ENCODE measurements at regions not wholly inside any gene's neighbourhood (a gene's known extent, or its start where the extent isn't known, plus 50 kb on each side); places are given as distances from the start of the nearest gene placed in this dataset.

- H3K4me3 ChIP-seq (ENCODE audit: low read depth, low read length) = no peak overlapping the region
- in situ Hi-C loops (cut with HindIII; ENCODE audit: low sequenced_read_pairs) = no loop called here
- no peak for DNase-seq (ENCODE audit: low read depth)
- no peak for TF ChIP-seq CTCF (IDR thresholded peaks at IDR 0.05; ENCODE audit: low read depth, low read length, missing control alignments)
Measured at GRCh38 chr6:139800837-139801236, 426.4 kb upstream of the CITED2 start.

GRCh38 chr6:139790527-139790926 is 416.1 kb upstream of the CITED2 start:
- in situ Hi-C loops (cut with HindIII; ENCODE audit: low sequenced_read_pairs) = no loop called here
- H3K4me3 ChIP-seq (ENCODE audit: low read depth, low read length) = no peak overlapping the region
- no peak for TF ChIP-seq CTCF (IDR thresholded peaks at IDR 0.05; ENCODE audit: low read depth, low read length, missing control alignments)

GRCh38 chr6:139784222-139784769 is 409.8 kb upstream of the CITED2 start:
- no peak for DNase-seq (ENCODE audit: low read depth)
- H3K4me3 ChIP-seq (ENCODE audit: low read depth, low read length) = no peak overlapping the region
- TF ChIP-seq CTCF (IDR thresholded peaks at IDR 0.05; ENCODE audit: low read depth, low read length, missing control alignments) = no peak
- in situ Hi-C loops (cut with HindIII; ENCODE audit: low sequenced_read_pairs) = no loop called here

More at GRCh38 chr6:139790527-139790926, 416.1 kb upstream of the CITED2 start:
- DNase-seq (ENCODE audit: low read depth) = no peak

- in situ Hi-C loops (cut with HindIII; ENCODE audit: low sequenced_read_pairs) = no loop called here
- DNase-seq (ENCODE audit: low read depth) = no peak
- no peak overlapping the region for H3K4me3 ChIP-seq (ENCODE audit: low read depth, low read length)
- no peak for TF ChIP-seq CTCF (IDR thresholded peaks at IDR 0.05; ENCODE audit: low read depth, low read length, missing control alignments)
Measured at GRCh38 chr6:139779988-139780774, 405.7 kb upstream of the CITED2 start.

GRCh38 chr6:139778688-139779087 is 404.2 kb upstream of the CITED2 start:
- peak; percentile 24 for DNase-seq (ENCODE audit: low read depth)
- in situ Hi-C loops (cut with HindIII; ENCODE audit: low sequenced_read_pairs) = no loop called here
- H3K4me3 ChIP-seq (ENCODE audit: low read depth, low read length) = no peak overlapping the region
- no peak for TF ChIP-seq CTCF (IDR thresholded peaks at IDR 0.05; ENCODE audit: low read depth, low read length, missing control alignments)

- in situ Hi-C loops (cut with HindIII; ENCODE audit: low sequenced_read_pairs) = no loop called here
- H3K4me3 ChIP-seq (ENCODE audit: low read depth, low read length) = no peak overlapping the region
- no peak for TF ChIP-seq CTCF (IDR thresholded peaks at IDR 0.05; ENCODE audit: low read depth, low read length, missing control alignments)
- no peak for DNase-seq (ENCODE audit: low read depth)
Measured at GRCh38 chr6:139778106-139778505, 403.7 kb upstream of the CITED2 start.
